Globus pallidus (tissue), 1 donor: ENCODE measurements at regions not wholly inside any gene's neighbourhood (a gene's known extent, or its start where the extent isn't known, plus 50 kb on each side); places are given as distances from the start of the nearest gene placed in this dataset.

ENCODE experiments used
- DNase-seq: peaks from one replicate; pipeline ENCODE4 v3.0.0-alpha.2; 2015; ENCODE audit warnings: low spot score

DNA sequence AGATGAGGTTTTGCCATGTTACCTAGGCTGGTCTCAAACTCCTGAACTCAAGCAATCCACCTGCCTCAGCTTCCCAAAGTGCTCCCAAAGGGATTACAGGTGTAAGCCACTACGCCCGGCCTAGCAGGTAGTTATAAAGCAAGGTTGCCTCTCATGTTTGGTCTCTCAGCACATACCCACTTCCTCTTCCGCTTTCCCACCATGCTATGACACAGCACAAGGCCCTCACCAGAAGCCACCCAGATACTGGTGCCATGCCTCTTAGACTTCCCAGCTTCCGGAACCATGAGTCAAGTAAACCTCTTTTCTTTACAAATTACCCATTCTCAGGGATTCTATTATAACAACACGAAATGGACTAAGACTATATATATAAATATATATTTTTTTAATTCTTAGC is 143.6 kb downstream of the COPRS start:
- DNase-seq, result no peak

DNA sequence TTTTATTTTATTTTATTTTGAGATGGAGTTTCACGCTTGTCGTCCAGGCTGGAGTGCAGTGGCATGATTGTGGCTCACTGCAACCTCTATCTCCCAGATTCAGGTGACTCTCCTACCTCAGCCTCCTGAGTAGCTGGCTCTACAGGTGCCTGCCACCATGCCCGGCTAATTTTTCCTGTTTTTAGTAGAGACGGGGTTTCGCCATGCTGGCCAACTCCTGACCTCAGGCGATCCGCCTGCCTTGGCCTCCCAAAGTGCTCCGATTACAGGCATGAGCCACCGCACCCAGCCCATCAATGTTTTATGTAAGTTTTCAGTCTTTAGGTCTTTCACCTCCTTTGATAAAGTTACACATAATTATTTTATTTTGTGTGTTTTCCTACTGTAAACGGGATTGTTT is 154.6 kb downstream of the COPRS start:
- no peak for DNase-seq

DNA sequence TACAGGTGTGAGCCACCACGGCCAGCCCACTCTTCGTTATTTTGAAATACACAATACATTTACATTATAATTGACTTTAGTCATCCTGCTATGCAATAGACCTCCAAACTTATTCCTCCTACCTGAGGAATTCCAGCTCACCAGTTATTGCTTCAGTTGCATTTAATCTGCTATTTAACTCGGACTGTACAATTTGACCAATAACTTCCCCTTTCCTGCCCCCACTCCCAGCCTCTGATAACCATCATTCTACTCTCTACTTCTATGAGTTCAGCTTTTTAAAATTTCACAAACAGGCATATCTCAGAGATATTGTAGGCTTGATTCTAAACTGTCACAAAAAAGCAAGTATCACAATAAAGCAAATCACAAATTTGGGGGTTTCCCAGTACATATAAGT is 157.0 kb downstream of the COPRS start:
- no peak for DNase-seq

DNA sequence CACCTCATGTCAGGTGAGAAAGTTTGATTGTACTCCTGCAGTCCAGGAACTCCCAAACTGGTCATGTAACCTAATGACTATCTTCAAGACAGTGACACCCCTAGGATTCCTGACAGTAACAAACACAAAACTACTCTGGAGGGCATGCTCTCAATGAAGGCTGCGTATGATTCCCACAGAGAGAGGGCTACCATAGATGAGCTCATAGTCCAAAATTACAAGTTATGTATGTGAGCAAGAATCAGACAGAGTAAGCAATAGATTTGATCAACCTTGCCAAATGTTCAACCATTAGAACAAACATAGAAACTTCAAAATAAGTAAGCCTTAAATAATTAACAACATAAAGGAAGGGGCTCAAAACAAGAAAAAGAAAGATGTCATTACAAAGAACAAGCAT is 158.1 kb downstream of the COPRS start:
- DNase-seq, result no peak

DNA sequence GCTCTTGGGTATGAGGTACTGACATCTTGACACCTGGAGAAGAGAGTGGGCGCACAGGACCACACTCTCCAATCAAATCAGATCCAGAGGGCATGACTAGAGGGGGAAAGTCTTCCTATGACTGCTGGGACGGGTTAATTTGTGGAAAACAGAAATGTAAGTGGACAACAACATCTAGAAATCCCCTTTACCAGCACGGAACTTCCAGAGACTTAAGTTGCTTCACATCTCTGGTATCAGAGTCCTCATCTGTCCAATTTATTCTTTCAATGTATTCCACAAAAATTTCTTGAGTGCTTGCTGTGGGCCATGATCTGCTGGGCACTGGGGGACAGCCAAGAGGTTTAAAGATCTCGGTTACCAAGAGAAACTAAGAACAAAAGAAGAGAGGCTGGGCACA is 159.2 kb downstream of the COPRS start:
- no peak for DNase-seq

DNA sequence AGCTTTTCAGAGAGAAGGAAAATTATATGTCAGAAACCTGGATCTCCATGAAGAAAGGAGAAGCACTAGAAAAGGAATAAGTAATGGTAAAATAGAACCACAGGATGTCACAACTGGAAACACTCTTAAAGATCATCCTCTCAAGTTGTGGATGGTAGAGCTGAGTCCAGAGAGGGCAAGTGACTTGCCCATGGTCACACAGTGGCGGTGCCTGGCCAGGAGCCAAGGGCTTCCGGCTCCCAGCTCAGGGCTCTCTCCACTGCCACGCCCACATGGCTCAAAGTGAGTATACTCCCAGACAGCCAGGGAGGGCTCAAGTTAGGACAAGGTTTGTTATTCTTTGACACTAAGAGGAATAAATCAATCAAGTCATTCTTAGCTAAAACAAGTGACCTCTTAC is 159.8 kb downstream of the COPRS start:
- no peak for DNase-seq

DNA sequence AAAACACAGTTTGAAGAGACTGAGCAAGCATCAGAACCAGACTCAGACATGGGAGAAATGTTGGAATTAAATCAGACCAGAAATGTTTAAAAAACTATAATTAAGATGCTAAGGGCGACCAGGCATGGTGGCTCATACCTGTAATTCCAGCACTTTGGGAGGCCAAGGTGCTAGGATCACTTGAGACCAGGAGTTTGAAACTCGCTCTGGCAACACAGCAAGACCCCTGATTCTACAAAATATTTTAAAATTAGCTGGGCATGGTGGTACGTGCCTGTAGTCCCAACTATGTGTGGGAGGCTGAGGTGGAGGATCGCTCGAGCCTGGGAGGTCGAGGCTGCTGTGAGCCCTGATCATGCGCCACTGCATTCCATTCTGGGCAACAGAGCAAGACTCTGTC is 160.3 kb downstream of the COPRS start:
- no peak for DNase-seq

DNA sequence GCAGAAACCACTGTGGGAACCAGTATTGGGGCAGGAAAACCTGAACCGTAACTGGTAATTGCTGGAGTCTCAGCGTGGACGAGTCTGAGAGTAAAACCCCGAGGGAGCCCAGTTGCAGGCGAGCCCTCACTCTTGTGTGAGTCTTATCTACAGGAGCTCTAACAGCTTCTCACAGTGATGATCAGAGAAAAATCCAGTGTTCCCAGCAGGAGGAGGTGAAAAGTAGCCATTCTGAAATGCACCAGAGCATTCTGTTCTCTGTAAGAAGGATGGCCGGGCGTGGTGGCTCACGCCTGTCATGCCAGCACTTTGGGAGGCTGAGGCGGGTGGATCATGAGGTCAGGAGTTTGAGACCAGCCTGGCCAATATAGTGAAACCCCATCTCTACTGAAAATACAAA is 161.2 kb downstream of the COPRS start:
- DNase-seq, result no peak

DNA sequence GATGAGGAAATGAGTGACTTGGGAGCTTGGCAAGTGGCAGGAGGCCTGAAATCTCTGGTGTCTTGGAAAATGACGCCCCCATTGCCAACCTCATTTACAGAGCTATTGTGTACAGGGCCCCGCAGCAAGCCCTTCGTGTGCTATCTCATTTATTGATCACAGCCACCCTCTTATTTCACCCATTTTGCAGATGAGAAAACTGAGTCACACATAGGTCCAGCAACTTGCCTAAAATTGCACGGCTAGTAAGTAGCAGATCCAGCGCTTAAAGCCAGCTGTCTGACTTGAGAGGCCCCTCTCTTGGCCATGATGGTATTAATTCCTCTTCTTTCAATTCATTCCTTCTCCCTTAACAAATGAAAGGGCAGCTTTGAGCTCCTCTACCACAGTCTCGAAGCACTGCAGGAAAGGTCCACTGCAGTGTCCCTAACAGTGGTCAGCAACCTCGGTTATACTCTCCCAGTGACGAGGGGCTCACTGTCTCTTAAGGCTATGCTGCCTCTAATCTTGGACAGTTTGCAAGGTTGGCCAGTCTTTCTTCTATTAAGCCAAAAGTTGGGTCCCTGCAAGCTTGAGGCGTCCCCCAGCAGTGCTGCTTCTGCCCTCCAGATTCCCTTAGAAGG is 162.2 kb downstream of the COPRS start:
- no peak for DNase-seq

DNA sequence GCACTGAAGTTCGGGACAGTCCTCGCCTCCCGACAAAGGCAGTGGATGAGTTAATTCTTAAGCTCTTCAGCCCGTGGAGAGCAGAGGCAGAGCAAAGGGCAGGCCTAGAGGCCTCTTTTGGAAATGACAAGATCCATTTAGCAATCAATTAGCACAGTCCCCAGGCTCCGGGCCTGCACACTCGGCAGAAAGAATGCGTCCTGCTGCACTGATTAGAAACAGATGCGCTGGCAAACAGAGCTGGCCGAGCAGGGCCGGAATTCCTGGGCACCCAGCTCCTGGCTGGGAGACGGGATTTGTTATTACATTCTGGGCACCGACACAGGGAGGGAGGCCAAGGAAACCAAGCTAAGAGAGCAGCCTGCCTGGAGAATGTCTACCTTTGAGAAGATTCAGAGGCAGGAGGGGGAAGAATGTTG is 162.9 kb downstream of the COPRS start:
- DNase-seq, result peak; percentile 41

DNA sequence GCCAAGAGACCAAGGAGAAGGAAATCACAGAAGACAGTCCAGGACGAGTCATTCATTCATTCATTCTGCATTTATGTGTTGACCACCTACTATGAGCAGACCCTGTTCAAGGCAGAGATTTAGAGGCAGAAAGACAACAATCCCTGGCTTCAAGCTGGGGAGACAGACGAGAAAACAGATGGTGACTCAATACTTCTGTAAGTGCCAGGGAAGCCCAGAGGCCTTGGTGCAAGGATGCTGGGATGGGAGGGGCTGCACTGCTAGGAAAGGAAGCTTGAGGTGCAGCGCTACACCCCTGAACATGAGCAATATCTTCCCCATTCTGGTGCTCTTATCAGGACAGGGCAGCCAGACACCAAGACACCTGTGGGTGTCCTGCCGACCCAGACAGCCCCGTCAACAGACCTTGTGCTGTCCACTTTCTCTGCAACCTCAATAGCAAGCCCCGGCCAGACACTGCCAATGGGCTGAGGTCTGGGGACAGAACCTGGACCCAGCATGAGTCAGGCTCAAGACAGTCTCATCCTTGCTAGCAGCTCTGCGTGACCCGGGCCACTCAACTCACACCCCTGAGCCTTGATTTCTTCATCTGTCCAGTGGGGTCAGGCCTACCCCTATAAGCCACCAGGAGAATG is 163.5 kb downstream of the COPRS start:
- no peak for DNase-seq

DNA sequence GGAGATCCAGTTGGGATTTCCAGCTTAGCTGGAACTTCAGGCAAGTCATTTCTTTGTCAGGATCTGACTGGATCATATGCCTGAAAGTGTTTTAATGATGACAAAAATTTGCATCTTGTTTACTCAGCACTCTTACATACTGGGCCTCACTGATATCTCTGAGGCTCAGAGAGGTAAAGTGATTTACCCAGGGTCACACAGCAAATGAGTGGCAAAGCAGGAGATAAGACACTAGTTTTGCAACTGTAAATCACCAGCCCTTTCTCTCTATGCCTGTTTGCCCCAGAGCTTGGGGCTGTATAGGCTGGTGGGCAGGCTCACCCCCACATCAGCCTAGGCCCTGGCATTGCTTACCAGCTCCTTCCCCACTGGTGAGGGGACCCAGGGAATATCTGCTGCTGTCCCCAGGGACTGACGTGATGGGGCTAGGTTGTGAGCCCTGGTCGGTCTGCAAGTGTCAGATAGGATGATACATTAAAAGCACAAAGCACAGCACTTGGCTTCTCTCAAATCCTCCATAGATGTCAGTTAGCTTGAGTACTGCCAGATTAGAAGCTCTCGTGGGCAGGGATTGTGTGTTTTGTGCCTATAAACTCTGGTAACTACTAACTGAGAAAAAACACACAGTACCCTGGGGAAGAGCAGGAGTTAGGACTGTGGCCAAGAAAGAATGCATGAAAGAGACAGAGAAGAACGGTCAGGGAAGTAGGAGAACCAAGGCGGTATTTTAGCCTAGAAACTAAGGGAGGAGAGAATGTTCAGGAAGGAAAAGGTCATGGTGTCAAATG is 165.4 kb downstream of the COPRS start:
- DNase-seq, result no peak

DNA sequence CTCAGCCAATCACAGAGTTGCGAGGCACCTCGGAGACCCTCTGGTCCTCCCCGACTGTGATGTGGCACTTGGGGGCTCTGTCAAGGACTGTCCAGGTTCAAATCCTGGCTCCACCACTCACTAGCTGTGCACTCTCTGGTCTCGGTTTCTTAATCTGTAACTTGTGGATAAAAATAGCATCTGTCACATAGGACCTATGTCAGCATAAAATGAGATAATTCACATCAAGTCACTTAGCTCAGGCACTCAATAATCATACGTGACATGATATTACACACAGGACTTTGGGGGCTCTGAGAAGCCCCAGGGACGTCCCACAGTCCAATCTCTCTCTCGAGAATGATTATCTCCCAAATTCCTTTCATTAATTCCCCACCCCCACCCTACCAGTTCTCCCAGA is 166.4 kb downstream of the COPRS start:
- DNase-seq, result no peak

DNA sequence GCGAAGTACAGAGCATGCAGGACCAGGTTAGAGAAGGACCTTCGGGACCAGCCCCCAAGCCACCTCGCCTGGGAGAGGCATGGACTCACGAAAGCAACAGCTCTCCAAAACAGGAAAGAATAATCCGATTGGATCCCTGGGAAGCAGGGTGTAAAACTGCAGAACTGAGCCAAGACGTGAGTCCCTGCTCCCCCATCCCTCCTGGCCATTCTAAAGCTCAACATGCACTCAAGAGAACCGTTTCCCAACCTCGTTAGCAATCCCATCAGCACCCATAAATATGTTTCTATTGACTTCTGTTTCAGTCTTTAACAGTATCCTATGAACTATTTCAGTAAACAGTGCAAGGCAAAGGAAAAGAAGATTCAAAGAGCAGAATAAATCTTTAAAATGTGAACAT is 167.0 kb downstream of the COPRS start:
- DNase-seq, result no peak

DNA sequence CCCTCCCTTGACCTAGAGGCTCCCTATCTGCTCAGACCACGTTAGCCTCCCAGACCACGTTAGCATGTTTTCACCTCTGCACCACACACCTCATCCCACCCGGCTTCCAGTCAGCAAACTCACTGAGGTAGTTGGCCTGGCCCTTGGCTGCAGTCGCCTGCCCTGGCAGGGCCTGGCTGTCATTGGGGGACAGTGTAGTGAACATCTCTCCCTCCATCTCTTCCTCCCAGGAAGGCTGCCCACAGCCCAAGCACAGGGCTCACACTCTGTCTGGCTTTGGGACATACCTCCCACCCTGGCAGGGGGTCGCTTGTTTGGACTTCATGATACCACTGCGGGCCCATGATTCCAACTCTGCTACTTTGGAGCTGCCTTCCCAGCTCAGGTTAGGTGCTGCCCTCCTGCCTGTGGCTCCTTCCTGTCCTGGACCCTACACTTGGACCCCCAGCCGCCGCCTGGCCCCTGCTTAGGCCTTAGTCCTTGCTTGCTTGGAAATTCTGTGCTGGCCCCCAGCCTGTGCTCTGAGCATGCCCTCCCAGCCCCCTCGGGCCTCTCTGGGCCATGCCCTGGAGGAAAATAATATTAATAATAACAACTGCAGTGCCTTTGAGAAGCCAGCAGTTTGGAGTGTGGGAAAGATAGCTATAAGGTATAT is 167.7 kb downstream of the COPRS start:
- DNase-seq, result no peak

DNA sequence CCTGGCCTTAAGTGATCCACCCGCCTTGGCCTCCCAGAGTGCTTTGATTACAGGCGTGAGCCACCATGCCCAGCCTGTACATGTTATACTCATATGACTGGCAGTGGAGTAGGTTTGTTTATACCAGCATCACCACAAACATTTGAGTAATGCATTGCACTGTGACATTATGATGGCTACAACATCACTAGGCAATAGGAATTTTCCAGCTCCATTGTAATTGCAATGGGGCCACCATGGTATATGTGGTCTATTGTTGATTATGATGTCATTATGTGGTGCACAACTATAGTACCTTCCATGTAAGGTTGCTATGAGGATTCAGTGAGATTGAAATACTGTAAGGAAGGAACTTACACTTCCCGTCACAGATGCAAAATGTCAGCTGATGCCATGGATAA is 168.9 kb downstream of the COPRS start:
- no peak for DNase-seq

DNA sequence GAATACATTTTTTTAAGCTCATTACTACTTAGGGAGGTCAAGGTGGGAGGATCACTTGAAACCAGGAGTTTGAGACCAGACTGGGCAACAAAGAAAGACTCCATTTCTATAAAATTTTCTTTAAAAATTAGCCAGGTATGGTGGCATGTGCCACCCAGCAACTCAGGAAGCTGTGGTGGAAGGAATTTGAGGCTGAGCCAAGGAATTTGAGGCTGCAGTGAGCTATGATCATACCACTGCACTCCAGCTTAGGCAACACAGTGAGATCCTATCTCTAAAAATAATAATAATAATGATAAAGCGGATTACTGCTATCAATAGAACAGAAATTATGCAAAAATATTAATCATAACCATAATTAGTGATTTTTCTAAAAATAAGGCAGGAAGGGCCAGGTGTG is 170.3 kb downstream of the COPRS start:
- DNase-seq, result no peak

DNA sequence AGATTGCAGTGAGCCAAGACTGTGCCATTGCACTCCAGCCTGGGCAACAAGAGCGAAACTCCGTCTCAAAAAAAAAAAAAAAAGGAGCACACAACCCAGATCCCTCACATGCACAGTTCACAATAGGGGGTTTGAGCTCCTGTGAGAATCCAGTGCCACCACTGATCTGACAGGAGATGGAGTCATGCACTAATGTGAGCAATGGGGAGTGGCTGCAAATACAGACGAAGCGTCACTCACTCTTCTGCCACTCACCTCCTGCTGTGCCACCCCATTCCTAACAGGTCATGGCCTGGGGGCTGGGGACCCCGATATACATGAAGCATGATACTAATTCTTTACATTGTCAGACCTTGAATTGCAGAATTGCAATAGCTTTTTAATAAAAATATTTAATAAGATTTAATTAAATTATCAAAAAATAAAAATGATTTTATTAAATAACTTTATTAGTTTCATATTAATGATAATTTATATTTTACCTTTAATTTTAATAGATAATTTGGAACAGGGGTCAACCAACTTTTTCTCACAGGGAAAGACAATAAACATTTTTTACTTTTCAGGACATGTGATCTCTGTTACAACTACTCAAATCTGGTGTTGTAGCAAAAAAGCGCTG is 171.4 kb downstream of the COPRS start:
- no peak for DNase-seq

DNA sequence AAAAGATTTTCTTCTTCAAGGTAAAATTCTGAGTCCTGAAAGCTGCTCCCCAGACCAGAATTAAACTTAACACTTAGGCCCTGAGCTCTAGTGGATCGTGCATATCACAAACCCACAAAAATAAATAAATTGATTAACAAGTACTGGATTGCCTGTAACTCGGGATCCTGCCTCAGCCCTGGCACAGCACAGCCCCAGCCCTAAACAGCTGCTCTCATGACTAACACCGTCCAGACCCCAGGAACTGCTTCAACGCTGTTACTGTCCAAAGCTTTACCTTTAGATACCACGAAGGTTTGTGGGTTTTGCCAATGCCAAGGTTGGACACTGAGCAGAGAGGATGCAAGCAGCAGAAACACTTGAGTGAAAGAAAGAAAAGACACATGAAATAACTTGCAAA is 172.5 kb downstream of the COPRS start:
- DNase-seq, result no peak

DNA sequence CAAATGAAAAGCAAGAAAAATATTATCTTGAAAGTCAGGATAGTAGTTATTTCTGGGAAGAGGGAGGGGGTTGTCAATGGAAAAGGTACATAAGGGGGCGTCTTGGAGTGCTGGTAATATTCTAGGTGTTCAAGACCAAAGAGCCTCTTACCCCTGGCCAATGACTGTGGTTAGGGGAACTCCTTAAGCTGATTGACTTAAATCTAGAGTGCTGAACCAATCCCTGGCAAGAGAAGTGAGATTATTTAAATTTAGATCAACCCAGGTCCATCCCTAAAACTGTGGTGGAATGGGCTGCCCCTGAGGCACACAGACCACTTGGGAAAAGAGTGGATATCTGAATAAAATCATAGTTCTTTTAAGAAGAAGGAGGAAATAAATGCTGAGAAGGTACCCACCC is 174.1 kb downstream of the COPRS start:
- DNase-seq, result no peak

DNA sequence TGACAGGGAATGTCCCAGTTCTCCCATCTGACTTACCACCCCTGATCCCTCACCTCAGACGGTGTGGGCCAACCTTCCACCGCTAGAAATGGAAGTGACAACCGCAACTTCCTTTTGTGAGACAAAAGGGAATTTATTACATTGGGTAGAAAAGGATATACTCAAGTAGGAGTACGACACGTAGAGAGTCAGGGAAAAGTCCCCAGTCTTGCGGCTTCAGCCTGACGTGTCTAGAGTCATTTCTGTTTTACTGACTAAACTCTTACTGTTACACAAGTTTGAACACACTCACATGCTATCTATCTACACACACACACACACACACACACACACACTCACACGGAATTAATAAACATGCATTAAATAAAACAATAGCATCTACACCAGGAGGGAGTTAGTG is 178.9 kb downstream of the COPRS start:
- DNase-seq, result no peak

DNA sequence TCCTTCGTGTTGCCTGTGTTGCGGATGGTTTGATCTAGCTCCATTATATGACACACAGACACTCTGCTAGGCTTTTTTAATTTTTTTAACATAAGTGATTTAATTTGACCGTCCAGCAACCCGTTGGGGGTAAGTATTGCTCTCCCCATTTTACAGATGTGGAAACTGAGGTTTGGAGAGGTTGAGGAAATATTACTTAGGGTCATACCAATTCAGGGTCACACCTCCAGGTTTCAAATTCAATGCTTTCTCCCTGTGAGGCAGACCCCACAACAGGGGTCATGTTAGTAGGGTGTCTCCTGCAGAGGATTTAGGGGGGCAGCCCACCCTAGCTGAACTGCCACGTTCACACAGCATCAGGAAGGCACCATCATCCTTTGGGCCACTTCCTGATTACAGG is 179.4 kb downstream of the COPRS start:
- DNase-seq, result no peak

DNA sequence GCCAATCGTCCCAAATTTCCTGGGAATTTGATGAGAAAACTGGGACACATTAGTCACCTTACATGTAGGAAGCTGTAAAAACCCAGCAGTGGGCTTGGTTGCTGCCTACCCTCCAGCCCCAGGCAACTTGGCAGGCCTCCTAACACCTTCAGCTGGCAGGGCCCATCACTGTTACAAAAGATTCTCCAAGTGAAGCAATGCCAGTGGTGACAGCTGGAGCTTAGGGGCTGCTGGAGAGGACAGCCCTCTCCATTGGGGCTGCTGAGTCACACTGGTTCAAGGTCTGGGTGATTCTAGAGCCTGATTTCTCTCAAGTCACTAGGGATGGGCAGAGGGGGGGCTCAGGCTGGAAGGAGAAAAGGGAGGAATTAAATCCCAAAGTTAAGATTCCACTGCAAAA is 180.6 kb downstream of the COPRS start:
- DNase-seq, result no peak
